22Rv1 (cell line): ENCODE measurements at regions not wholly inside any gene's neighbourhood (a gene's known extent, or its start where the extent isn't known, plus 50 kb on each side); places are given as distances from the start of the nearest gene placed in this dataset.

Experiments
- ZFX ChIP-seq: fragments of 450-650 bp; IDR thresholded peaks from 2 replicates; pipeline ENCODE4 v1.6.1; 2017; ENCODE audit warnings: antibody characterized with exemption, borderline replicate concordance
- TF ChIP-seq, protein P1 (sequence below): fragments of 450-650 bp; IDR thresholded peaks from 2 replicates; pipeline ENCODE4 v1.5.1; 2017; ENCODE audit warnings: mild to moderate bottlenecking

DNA sequence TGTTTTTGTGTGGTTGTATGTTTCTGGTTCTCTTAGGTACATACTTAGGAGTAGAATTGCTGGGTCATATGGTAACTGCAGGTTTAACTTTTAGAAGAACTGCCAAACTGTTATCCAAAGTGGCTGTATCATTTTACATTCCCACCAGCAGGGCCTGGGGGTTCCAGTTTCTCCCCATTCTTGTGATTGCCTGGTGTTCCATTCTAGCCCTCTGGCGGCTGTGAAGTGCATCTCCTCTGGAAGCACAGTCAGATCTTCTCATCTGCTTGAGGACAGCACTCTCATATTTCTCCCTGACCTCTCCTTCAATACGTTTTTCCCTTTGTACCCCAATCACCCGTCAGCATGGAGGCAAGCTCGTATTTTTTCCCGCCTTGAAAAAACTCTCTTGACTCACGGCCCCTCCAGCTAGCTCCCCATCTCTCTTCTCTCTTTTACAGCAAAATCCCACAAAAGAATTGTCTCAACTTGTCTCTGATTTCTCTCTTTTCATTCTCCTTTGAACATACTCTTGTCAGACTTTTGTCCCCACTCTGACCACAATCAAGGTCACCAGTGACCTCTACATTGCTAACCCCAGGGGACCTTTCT, 56.8 kb upstream of the THY1 start:
- TF ChIP-seq, protein P1, sequence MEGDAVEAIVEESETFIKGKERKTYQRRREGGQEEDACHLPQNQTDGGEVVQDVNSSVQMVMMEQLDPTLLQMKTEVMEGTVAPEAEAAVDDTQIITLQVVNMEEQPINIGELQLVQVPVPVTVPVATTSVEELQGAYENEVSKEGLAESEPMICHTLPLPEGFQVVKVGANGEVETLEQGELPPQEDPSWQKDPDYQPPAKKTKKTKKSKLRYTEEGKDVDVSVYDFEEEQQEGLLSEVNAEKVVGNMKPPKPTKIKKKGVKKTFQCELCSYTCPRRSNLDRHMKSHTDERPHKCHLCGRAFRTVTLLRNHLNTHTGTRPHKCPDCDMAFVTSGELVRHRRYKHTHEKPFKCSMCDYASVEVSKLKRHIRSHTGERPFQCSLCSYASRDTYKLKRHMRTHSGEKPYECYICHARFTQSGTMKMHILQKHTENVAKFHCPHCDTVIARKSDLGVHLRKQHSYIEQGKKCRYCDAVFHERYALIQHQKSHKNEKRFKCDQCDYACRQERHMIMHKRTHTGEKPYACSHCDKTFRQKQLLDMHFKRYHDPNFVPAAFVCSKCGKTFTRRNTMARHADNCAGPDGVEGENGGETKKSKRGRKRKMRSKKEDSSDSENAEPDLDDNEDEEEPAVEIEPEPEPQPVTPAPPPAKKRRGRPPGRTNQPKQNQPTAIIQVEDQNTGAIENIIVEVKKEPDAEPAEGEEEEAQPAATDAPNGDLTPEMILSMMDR = peak; percentile 52
- no peak for TF ChIP-seq ZFX
